ENCODE measurements at regions not wholly inside any gene's neighbourhood (a gene's known extent, or its start where the extent isn't known, plus 50 kb on each side); places are given as distances from the start of the nearest gene placed in this dataset.

DNA sequence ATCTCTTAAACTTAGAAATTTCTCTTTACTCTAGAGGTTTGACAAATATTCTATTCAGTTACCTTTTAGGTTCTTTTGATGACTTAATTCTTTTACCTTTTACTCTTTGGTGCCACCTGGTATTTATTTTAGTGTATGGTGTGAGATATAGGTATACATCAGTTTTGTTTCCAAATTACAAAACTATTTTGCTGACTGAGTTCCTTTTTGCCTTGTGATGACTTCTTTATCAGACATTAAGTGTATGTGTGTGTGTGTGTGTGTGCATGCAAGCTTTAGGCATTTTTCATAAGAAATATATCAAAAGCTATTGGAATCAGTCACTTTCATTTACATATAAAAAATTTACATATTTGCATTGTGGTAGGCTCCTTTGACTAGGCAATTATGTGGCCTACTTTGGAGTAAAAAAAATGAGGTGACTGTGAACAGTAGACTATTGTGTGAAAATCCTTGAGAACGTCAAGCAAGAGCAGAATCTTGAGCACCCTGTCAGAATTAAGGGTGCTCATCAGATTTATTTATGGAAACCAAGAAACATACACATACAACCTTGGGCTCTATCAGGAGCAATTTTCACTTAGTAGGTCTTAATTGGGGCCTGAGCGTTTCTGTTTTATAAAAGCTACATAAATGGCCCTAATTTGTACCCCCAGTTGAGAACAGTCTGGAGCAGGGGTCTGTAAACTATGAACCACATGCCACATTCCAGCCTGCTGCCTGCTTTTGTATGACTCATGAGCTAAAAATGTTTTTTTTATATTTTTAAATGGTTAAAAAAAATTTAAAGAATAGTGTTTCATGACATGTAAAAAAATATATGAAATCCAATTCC lies 415.9 kb downstream of the SLC4A3 start:
- in situ Hi-C loops (cut with MboI) (no loop called here), intact Hi-C loops (cut with micrococcal nuclease) (no loop called here)
- ATAC-seq (no peak), DNase-seq (ENCODE audit: extremely low read depth in 1 of 4, low spot score in 3 of 4) (no peak), FAIRE-seq (no peak)
- Histone ChIP-seq H3K9ac (ENCODE audit: insufficient read depth in 1 of 2, low read depth in 2 of 2, low read length in 2 of 2) (no peak overlapping the region), H3K36me3 (ENCODE audit: control insufficient read depth, insufficient read depth, low read length) (no peaks in the 10 kb centered on the region), H4K20me1 (replicated peaks; ENCODE audit: control insufficient read depth, insufficient read depth, low read length) (no peaks in the 10 kb centered on the region), H3K4me3 (no peak overlapping the region), H3K79me2 (ENCODE audit: control insufficient read depth, insufficient read depth, low read length) (no peaks in the 10 kb centered on the region), H2AFZ (ENCODE audit: low read depth, low read length) (no peak overlapping the region), H3K27ac (ENCODE audit: extremely low read depth, low read depth, low read length) (no peak overlapping the region), H3K9me1 (ENCODE audit: control insufficient read depth, insufficient read depth, low read length) (no peaks in the 10 kb centered on the region), H3K4me1 (replicated peaks in 1 of 2; ENCODE audit: control insufficient read depth in 2 of 2, insufficient read depth in 2 of 2, low read length in 2 of 2) (no peaks in the 10 kb centered on the region), H3K4me2 (ENCODE audit: insufficient read depth, low read length) (no peak overlapping the region), H3K27me3 (ENCODE audit: control insufficient read depth in 2 of 2, insufficient read depth in 2 of 2, low read length in 2 of 2) (no peaks in the 10 kb centered on the region), H3K9me3 (replicated peaks; ENCODE audit: control insufficient read depth, insufficient read depth, low read depth, low read length) (no peaks in the 10 kb centered on the region)
- TF ChIP-seq ZNF316 (IDR thresholded peaks at IDR 0.05) (0 out of 2 replicates have a peak, but pooled peaks have one; percentile 20), ZNF583 (CRISPR knock-in tag; IDR thresholded peaks at IDR 0.05) (no peak)
- 0% methylated on average over 2 of the region's 2 CpGs for WGBS (ENCODE audit: insufficient coverage, low coverage, missing lambda C conversion rate)
- ChIA-PET POLR2A (no interaction called here), CTCF (ENCODE audit: low intra/inter-chr PET ratio) (no interaction called here)
- no TSS peak for BruUV-seq (replicated peaks)

DNA sequence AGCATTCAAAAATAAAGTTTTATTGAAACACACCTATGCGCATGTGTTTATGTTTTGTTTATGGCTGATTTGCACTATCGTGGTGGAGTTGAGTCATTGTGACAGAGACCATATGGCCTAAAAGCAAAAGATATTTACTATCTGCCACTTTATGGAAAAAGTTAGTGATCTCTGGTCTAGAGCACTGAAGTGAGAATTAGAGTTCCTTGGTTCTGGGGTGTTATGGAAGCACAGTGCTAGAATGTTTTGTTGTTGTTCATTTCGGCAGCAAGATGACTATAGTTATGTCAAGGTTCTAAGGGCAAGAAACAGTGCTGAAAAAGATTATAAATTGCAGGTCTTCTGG lies 416.5 kb downstream of the SLC4A3 start:
- Histone ChIP-seq H4K20me1 (replicated peaks; ENCODE audit: control insufficient read depth, insufficient read depth, low read length) (no peaks in the 10 kb centered on the region), H3K9me1 (ENCODE audit: control insufficient read depth, insufficient read depth, low read length) (no peaks in the 10 kb centered on the region), H3K27me3 (ENCODE audit: control insufficient read depth in 2 of 2, insufficient read depth in 2 of 2, low read length in 2 of 2) (no peaks in the 10 kb centered on the region), H2AFZ (ENCODE audit: low read depth, low read length) (no peak overlapping the region), H3K79me2 (ENCODE audit: control insufficient read depth, insufficient read depth, low read length) (no peaks in the 10 kb centered on the region), H3K4me2 (ENCODE audit: insufficient read depth, low read length) (no peak overlapping the region), H3K9ac (ENCODE audit: insufficient read depth in 1 of 2, low read depth in 2 of 2, low read length in 2 of 2) (no peak overlapping the region), H3K4me1 (replicated peaks in 1 of 2; ENCODE audit: control insufficient read depth in 2 of 2, insufficient read depth in 2 of 2, low read length in 2 of 2) (no peaks in the 10 kb centered on the region), H3K36me3 (ENCODE audit: control insufficient read depth, insufficient read depth, low read length) (no peaks in the 10 kb centered on the region), H3K27ac (ENCODE audit: extremely low read depth, low read depth, low read length) (no peak overlapping the region), H3K9me3 (replicated peaks; ENCODE audit: control insufficient read depth, insufficient read depth, low read depth, low read length) (no peaks in the 10 kb centered on the region), H3K4me3 (no peak overlapping the region)
- WGBS (ENCODE audit: insufficient coverage, low coverage, missing lambda C conversion rate): 3% methylated on average over 3 of the region's 3 CpGs
- POLR2A ChIA-PET: no interaction called here
- FAIRE-seq (no peak), DNase-seq (ENCODE audit: extremely low read depth in 1 of 4, low spot score in 3 of 4) (no peak), ATAC-seq (no peak)
- in situ Hi-C loops (cut with MboI) (no loop called here), intact Hi-C loops (cut with micrococcal nuclease) (no loop called here)
- TF ChIP-seq NR4A1 (CRISPR knock-in tag; IDR thresholded peaks at IDR 0.05) (no peak), NR4A1 (tag; IDR thresholded peaks at IDR 0.05) (no peak), MBD2 (IDR thresholded peaks at IDR 0.05; ENCODE audit: borderline replicate concordance, low read depth) (no peak), MYNN (IDR thresholded peaks at IDR 0.05) (no peak), MYNN (CRISPR knock-in tag; IDR thresholded peaks at IDR 0.05) (no peak), ZBTB7A (IDR thresholded peaks at IDR 0.05; ENCODE audit: borderline replicate concordance, control insufficient read depth, low read depth, low read length) (no peak), TAL1 (IDR thresholded peaks at IDR 0.05) (no peak)
- TF ChIP-seq, protein P1, sequence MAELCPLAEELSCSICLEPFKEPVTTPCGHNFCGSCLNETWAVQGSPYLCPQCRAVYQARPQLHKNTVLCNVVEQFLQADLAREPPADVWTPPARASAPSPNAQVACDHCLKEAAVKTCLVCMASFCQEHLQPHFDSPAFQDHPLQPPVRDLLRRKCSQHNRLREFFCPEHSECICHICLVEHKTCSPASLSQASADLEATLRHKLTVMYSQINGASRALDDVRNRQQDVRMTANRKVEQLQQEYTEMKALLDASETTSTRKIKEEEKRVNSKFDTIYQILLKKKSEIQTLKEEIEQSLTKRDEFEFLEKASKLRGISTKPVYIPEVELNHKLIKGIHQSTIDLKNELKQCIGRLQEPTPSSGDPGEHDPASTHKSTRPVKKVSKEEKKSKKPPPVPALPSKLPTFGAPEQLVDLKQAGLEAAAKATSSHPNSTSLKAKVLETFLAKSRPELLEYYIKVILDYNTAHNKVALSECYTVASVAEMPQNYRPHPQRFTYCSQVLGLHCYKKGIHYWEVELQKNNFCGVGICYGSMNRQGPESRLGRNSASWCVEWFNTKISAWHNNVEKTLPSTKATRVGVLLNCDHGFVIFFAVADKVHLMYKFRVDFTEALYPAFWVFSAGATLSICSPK (IDR thresholded peaks at IDR 0.05; ENCODE audit: borderline replicate concordance): no peak
- no TSS peak for BruUV-seq (replicated peaks)
- CTCF ChIA-PET (ENCODE audit: low intra/inter-chr PET ratio): no interaction called here

Data from K562 (cell line).